HUES48 (cell line): ENCODE measurements at regions not wholly inside any gene's neighbourhood (a gene's known extent, or its start where the extent isn't known, plus 50 kb on each side); places are given as distances from the start of the nearest gene placed in this dataset.

Source experiments
- H3K27ac ChIP-seq: one replicate; pipeline ENCODE4 v1.7.0; 2013; ENCODE audit warnings: low read depth, low read length, inconsistent platforms
- H3K27me3 ChIP-seq: 2 replicates; pipeline ENCODE4 v1.6.1; 2013; ENCODE audit warnings: mild to moderate bottlenecking, low read length; ENCODE audit not compliant: control insufficient read depth, insufficient read depth
- H3K36me3 ChIP-seq: 2 replicates; pipeline ENCODE4 v1.6.1; 2013; ENCODE audit warnings: low read length; ENCODE audit not compliant: control insufficient read depth, insufficient read depth
- H3K4me1 ChIP-seq: 2 replicates; pipeline ENCODE4 v1.6.1; 2013; ENCODE audit warnings: mild to moderate bottlenecking, low read length; ENCODE audit not compliant: control insufficient read depth, insufficient read depth
- H3K4me3 ChIP-seq: 2 replicates; pipeline ENCODE4 v1.5.1; 2013; ENCODE audit warnings: mild to moderate bottlenecking, low read depth, low read length
- H3K9ac ChIP-seq: 2 replicates; pipeline ENCODE4 v1.6.1; 2013; ENCODE audit warnings: mild to moderate bottlenecking, low read depth, low read length, moderate library complexity
- H3K9me3 ChIP-seq: 2 replicates; pipeline ENCODE4 v1.6.1; 2013; ENCODE audit warnings: low read length; ENCODE audit not compliant: control insufficient read depth, insufficient read depth

DNA sequence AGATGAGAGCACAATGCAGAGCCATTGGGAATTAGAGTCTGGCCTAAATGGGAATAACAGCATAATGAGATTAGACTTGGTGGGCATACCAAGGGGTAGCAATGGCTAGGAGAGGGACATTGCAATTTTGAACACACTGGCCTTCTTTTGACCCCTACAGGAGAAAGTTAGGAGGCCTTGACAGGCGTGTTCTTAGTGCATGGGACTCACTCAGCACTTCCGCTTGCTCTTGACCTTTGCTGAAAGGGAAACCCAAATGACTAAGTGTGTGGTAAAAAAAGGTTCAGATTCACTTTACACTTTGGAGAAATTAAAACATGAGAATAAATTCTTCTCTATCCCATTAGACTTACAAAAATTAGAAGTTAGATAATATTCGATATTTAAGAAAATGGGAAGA is 317.4 kb downstream of the DIPK2A start:
- Histone ChIP-seq H3K36me3 (no peaks in the 10 kb centered on the region), H3K27ac (no peak overlapping the region), H3K9ac (no peak overlapping the region), H3K27me3 (no peaks in the 10 kb centered on the region), H3K4me3 (no peak overlapping the region), H3K9me3 (no peaks in the 10 kb centered on the region), H3K4me1 (no peaks in the 10 kb centered on the region)

GRCh38 chr3:144294659-144295538 is 323.3 kb downstream of the DIPK2A start:
- Histone ChIP-seq H3K4me1 (no peaks in the 10 kb centered on the region), H3K4me3 (no peak overlapping the region), H3K27me3 (no peaks in the 10 kb centered on the region), H3K9ac (no peak overlapping the region), H3K9me3 (no peaks in the 10 kb centered on the region), H3K36me3 (no peaks in the 10 kb centered on the region), H3K27ac (no peak overlapping the region)

DNA sequence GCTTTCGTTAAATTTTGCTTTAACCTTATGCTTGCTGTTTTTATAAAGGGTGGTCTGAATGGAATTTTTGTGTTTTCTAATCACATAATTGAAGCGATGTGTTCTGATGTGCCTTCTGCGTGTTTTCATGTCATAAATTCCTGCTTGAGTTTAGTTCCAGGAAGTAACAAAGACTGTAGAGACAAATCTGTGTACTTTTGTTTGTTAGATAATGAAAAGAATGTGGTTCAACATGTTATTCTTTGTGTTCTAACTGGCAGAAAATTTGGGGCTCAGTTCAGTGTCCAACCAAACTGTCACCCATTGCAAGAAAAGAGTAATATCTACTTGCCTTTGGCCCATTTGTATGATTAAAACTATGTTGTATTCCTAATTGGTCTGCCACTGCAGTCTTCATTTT is 324.0 kb downstream of the DIPK2A start:
- Histone ChIP-seq H3K27me3 (no peaks in the 10 kb centered on the region), H3K36me3 (no peaks in the 10 kb centered on the region), H3K27ac (no peak overlapping the region), H3K4me1 (no peaks in the 10 kb centered on the region), H3K4me3 (no peak overlapping the region), H3K9ac (no peak overlapping the region), H3K9me3 (no peaks in the 10 kb centered on the region)

DNA sequence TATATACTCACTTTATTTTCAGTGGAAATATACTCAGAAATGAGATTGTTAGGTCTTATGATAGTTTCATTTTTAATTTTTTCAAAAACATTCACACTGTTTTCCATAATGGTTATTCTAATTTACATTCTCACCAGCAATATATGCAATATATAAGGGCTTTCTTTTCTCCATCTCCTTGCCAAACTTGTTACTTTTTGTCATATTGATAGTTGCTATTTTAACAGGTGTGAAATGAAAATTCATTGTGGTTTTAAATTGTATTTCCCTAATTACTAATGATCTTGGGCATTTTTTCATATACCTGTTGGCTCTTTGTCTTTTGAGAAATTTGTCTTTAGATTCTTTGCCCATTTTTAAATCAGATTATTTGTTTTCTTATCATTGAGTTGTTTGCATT is 325.2 kb downstream of the DIPK2A start:
- Histone ChIP-seq H3K27me3 (no peaks in the 10 kb centered on the region), H3K27ac (no peak overlapping the region), H3K4me1 (no peaks in the 10 kb centered on the region), H3K36me3 (no peaks in the 10 kb centered on the region), H3K4me3 (no peak overlapping the region), H3K9me3 (no peaks in the 10 kb centered on the region), H3K9ac (no peak overlapping the region)

DNA sequence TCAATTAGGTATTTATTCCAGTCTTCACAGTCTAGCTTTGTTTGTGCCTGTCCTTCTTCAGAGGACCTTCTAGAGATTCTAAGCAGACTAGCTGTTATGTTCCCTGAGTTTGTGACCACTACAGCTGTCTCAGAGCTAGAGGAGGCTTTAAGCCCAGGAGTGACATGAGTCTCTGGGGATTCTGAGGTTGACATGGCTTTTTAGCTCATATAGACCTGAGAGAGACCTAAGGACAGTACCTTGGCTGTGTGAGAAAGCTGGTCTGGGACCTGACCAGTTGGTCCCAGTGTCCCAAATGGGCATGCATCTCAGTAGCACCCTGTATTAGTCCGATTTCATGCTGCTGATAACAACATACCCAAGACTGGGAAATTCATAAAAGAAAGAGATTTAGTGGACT is 330.2 kb downstream of the DIPK2A start:
- H3K36me3 ChIP-seq: no peaks in the 10 kb centered on the region
- no peak overlapping the region for H3K9ac ChIP-seq
- no peaks in the 10 kb centered on the region for H3K27me3 ChIP-seq
- H3K9me3 ChIP-seq: peaks cover 3% of the 10 kb centered on the region; the same call in 1 of the 2 replicates
- H3K27ac ChIP-seq: no peak overlapping the region
- H3K4me1 ChIP-seq: no peaks in the 10 kb centered on the region
- H3K4me3 ChIP-seq: no peak overlapping the region

DNA sequence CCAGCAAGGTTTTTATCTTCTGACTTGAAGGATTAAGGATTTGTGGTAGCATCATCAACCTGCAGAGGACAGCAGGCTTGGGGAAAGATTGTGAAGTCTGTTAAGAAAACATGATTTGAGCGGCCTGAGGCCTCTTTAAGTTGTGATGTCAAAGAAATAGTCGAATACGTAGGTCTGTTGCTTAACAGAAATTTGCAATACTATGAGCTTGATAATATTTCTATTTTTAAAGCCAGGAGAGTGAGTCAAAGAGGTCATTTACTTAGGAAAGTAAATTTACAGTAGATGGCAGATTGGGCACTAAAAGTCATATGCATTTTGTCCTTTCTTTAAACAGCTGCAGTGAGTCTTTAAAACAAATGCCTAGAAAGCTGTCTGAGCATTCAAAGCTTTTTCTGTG is 336.3 kb downstream of the DIPK2A start:
- no peaks in the 10 kb centered on the region for H3K27me3 ChIP-seq
- H3K4me1 ChIP-seq: no peaks in the 10 kb centered on the region
- H3K9me3 ChIP-seq: peaks cover 3% of the 10 kb centered on the region; the same call in 1 of the 2 replicates
- no peak overlapping the region for H3K27ac ChIP-seq
- H3K4me3 ChIP-seq: no peak overlapping the region
- H3K9ac ChIP-seq: no peak overlapping the region
- H3K36me3 ChIP-seq: no peaks in the 10 kb centered on the region

DNA sequence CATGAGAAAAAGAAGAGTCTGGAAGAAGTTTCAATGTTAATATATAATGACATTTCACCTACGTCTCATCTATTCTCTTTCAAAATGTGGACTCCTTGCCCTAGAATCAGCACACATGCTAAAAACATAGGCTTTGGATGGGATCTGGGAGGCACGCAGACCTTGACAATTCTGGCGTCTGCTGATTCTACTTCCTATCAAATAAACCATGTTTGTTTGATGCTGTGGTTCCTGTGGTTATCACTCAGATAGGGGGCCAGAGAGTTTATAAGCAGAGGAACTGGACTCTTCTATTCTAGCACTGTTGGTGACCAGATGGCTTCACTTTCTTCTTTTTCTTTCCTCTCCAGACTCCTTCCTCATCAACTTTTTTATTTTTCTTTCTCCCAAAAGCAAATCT is 336.8 kb downstream of the DIPK2A start:
- H3K4me3 ChIP-seq: no peak overlapping the region
- no peaks in the 10 kb centered on the region for H3K4me1 ChIP-seq

GRCh38 chr3:144312702-144313101 is 341.1 kb downstream of the DIPK2A start:
- Histone ChIP-seq H3K4me3 (no peak overlapping the region), H3K27ac (no peak overlapping the region), H3K9ac (no peak overlapping the region), H3K27me3 (no peaks in the 10 kb centered on the region), H3K36me3 (no peaks in the 10 kb centered on the region), H3K4me1 (no peaks in the 10 kb centered on the region), H3K9me3 (no peaks in the 10 kb centered on the region)

More for the DNA sequence above, 336.8 kb downstream of the DIPK2A start:
- Histone ChIP-seq H3K9me3 (peaks cover 3% of the 10 kb centered on the region; the same call in 1 of the 2 replicates), H3K27ac (no peak overlapping the region), H3K27me3 (no peaks in the 10 kb centered on the region), H3K9ac (no peak overlapping the region), H3K36me3 (no peaks in the 10 kb centered on the region)

DNA sequence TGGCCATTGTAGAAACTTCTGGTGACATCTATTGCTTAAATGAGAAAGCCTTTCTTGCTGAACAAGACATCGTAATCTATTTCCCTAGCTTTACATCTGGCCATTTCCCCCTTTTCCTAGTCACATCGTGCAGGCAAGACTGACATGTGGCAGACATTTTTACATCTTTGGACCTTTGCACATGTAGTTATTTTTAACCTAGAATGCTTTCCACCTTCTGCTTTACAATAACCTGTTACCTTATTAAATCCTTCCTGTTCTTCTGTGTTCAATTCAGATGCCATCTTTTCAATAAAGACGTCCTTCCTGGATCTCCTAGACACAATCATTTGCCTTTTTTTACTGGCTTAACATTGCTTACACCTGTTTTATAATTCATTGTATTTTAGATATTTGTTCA is 343.3 kb downstream of the DIPK2A start:
- Histone ChIP-seq H3K4me1 (no peaks in the 10 kb centered on the region), H3K4me3 (no peak overlapping the region), H3K9me3 (no peaks in the 10 kb centered on the region), H3K9ac (no peak overlapping the region), H3K36me3 (no peaks in the 10 kb centered on the region), H3K27ac (no peak overlapping the region), H3K27me3 (no peaks in the 10 kb centered on the region)

DNA sequence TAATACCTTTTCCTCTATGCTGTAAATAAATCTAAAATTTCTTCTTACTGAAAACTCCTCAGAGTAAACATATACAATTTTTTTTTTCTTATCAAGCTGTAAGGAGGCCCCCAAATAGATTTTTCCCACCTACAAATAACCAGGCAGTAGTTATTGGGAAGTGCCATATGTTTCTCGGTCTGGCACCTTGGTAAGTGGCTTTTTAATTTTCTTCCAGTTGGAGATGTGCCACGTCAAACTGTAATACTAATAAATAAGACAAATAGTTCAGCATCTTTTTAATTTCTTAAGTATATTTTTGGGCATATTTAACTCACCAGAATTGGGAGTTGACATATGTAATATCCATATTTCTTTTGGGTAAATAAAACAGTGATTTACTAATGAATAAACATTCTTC is 346.3 kb downstream of the DIPK2A start:
- H3K4me3 ChIP-seq: no peak overlapping the region
- no peaks in the 10 kb centered on the region for H3K4me1 ChIP-seq
- H3K27me3 ChIP-seq: no peaks in the 10 kb centered on the region
- H3K9ac ChIP-seq: no peak overlapping the region
- no peaks in the 10 kb centered on the region for H3K9me3 ChIP-seq
- no peak overlapping the region for H3K27ac ChIP-seq
- no peaks in the 10 kb centered on the region for H3K36me3 ChIP-seq

GRCh38 chr3:144324076-144324475 is 352.5 kb downstream of the DIPK2A start:
- Histone ChIP-seq H3K9ac (no peak overlapping the region), H3K4me1 (no peaks in the 10 kb centered on the region), H3K9me3 (no peaks in the 10 kb centered on the region), H3K27ac (no peak overlapping the region), H3K36me3 (no peaks in the 10 kb centered on the region), H3K4me3 (no peak overlapping the region), H3K27me3 (no peaks in the 10 kb centered on the region)
